Epithelial cell of proximal tubule (primary cell): ENCODE measurements at regions not wholly inside any gene's neighbourhood (a gene's known extent, or its start where the extent isn't known, plus 50 kb on each side); places are given as distances from the start of the nearest gene placed in this dataset.
"Not testable (repeated sequence)": the region's sequence is repeated elsewhere in the genome, so short reads cannot be mapped to it uniquely, and the experiment has no call there.

Experiments used
- DNase-seq: peaks from one replicate; pipeline ENCODE4 v3.0.0-alpha.2; 2011; ENCODE audit warnings: low read depth
- H3K4me3 ChIP-seq: 2 replicates; pipeline ENCODE4 v1.5.1; 2011; ENCODE audit warnings: low read depth, mild to moderate bottlenecking, low read length
- TF ChIP-seq, protein P1 (sequence below): conservative IDR thresholded peaks from 2 replicates; pipeline ENCODE4 v1.5.1; 2012; ENCODE audit warnings: low read depth, mild to moderate bottlenecking, low read length

DNA sequence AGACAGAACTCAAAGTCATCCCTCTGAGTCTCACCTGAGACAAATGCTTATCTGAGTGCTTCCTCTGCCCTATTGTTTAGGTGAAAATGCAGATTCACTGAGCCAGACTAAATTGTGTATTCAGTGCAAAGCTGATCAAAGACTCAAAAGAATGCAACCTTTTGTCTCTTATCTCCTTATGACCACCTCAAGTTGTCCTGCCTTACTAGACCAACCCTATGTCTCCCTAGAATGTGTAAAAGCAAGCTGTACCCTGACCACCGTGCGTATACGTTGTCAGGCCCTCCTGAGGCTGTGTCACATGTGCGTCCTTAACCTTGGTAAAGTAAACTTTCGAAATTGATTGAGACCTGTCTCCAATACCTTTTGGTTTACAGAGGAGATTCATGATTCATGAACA lies 63.6 kb upstream of the SH3RF1 start:
- no peak for DNase-seq
- TF ChIP-seq, protein P1, sequence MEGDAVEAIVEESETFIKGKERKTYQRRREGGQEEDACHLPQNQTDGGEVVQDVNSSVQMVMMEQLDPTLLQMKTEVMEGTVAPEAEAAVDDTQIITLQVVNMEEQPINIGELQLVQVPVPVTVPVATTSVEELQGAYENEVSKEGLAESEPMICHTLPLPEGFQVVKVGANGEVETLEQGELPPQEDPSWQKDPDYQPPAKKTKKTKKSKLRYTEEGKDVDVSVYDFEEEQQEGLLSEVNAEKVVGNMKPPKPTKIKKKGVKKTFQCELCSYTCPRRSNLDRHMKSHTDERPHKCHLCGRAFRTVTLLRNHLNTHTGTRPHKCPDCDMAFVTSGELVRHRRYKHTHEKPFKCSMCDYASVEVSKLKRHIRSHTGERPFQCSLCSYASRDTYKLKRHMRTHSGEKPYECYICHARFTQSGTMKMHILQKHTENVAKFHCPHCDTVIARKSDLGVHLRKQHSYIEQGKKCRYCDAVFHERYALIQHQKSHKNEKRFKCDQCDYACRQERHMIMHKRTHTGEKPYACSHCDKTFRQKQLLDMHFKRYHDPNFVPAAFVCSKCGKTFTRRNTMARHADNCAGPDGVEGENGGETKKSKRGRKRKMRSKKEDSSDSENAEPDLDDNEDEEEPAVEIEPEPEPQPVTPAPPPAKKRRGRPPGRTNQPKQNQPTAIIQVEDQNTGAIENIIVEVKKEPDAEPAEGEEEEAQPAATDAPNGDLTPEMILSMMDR = no peak
- H3K4me3 ChIP-seq = no peak overlapping the region

DNA sequence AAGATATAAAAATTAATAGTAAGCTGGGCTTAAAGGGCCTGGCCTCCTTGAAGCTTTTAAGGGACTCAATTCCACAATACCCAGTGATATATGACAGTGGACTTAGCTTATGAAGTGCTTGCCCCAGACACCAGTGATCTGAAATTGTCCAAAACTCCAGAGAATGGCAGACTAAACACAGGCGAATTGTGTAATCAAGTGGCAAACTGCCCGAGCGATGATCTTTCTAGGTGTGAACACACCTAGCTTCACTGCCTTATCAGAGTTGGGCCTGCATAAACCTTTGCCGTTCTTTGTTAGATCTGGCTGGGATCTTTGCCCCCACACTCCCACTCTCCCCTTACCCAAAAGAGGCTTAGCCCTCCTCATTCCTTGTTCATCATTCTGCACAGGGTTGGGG lies 62.5 kb upstream of the SH3RF1 start:
- TF ChIP-seq, protein P1 = no peak
- H3K4me3 ChIP-seq = no peak overlapping the region
- DNase-seq = no peak

- TF ChIP-seq, protein P1 = no peak
- no peak for DNase-seq
These were observed 61.8 kb upstream of the SH3RF1 start for GRCh38 chr4:169332583-169332982.

GRCh38 chr4:169330811-169331210 lies 60.1 kb upstream of the SH3RF1 start:
- TF ChIP-seq, protein P1 = no peak
- H3K4me3 ChIP-seq = no peak overlapping the region
- no peak for DNase-seq

More at GRCh38 chr4:169332583-169332982, 61.8 kb upstream of the SH3RF1 start:
- H3K4me3 ChIP-seq = no peak overlapping the region

- TF ChIP-seq, protein P1 = no peak
- no peak overlapping the region for H3K4me3 ChIP-seq
- no peak for DNase-seq
These were observed 59.3 kb upstream of the SH3RF1 start for GRCh38 chr4:169330095-169330494.

DNA sequence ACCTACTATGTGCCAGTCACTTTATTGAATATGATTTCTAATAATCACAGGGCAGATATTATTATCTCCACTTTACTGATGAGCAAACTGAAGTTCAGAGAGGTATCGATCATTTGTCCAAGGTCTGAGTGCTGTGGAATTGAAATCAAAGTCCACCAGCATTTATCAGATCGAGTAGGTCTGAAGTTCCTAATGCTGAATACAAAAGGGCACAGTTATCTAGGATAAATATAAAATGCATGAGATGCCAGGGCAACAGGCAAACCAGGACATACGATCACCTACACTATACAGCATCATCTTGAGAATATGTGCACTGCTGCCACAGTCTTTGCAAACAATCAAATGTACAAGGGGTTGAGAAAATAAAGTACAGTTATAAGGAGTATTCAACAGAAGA lies 57.2 kb upstream of the SH3RF1 start:
- TF ChIP-seq, protein P1 = no peak
- DNase-seq = no peak
- H3K4me3 ChIP-seq = no peak overlapping the region

DNA sequence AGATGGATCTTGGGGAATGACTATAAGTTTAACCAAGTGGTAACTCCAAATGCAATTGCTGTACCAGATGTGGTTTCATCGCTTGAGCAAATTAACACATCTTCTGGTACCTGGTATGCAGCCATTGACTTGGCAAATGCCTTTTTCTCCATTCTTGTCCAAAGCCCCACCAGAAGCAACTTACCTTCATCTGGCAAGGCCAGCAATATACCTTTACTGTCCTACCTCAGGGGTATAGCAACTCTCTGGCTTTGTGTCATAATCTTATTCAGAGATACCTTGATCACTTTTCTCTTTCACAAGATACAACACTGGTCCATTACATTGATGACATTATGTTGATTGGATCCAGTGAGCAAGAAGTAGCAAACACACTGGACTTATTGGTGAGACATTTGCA lies 53.2 kb upstream of the SH3RF1 start:
- DNase-seq, H3K4me3 ChIP-seq: not testable (repeated sequence)

DNA sequence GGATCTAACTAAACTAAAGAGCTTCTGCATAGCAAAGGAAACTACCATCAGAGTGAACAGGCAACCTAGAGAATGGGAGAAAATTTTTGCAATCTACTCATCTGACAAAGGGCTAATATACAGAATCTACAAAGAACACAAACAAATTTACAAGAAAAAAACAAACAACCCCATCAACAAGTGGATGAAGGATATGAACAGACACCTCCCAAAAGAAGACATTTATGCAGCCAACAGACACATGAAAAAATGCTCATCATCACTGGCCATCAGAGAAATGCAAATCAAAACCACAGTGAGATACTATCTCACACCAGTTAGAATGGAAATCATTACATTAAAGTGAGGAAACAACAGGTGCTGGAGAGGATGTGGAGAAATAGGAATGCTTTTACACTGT lies 52.1 kb upstream of the SH3RF1 start:
- not testable (repeated sequence) for DNase-seq, H3K4me3 ChIP-seq
